ENCODE measurements at regions not wholly inside any gene's neighbourhood (a gene's known extent, or its start where the extent isn't known, plus 50 kb on each side); places are given as distances from the start of the nearest gene placed in this dataset.
"Not testable (repeated sequence)": the region's sequence is repeated elsewhere in the genome, so short reads cannot be mapped to it uniquely, and the experiment has no call there.

DNA sequence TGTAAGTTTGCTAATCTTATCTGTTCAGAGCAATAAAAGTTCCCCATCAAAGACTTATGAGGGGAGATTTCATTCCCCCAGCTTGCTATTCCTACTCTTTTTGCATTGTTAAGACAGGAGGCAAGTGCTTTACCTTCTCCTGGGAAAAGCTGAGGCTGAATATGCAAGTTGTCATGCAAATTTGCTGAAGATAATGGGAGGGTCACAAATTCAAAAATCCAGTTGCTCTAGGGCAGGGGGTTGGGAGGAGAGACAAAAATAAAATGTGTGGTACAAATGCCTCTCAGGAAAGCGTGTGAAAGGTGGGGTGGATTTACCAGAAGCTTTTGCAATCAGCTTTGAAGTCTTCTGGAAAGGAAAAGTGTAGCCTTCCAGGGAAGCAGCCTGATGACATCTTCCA, 290.4 kb downstream of the TUBA3C start:
- intact Hi-C loops (cut with DNase I); DNase-seq: not testable (repeated sequence)

DNA sequence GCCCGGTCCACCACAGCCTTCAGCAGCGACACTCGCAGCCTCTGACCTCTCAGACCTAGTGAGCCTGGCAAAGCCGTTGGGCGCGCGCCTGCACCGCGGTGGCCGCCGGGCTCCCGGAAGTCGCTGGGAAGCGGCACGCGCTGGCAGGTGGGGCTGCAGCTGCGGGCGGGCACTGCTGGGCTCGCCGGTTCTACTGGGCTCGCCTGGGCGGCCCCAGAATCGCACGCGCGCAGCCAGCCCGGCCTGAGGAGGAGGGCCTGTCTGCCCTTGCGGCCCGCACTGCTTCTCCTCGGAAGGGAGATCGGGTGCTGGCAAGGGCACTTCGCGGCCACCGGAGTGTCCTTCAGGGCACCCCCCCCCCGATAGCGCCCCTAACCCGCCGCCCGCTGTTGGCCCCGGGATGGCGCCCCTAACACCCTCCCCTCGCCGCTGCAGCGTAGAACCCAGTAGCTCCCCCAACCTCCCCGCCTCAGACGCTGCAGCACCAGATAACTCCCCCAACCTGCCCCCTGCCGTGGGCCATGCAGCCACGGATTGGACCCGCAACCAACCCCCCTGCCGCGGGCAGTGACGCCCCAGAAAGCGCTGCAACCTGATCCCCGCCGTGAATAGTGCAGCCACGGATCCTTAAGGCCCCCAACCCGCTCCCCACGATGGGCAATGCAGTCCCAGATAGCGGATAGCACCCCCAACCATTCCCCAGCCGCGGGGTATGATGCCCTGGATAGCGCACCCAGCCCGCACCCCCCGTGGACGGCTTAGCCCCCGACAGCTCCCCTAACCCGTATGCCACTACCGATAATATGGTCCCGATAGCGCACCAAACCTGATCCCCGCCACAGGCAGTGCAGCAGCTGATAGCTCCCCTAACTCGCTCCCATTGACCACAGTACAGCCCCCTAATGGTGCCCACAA, 306.5 kb downstream of the TUBA3C start:
- intact Hi-C loops (cut with DNase I); DNase-seq: not testable (repeated sequence)

- intact Hi-C loops (cut with DNase I); DNase-seq: not testable (repeated sequence)
Observed at GRCh38 chr13:18870557-18870956, 311.1 kb downstream of the TUBA3C start.

DNA sequence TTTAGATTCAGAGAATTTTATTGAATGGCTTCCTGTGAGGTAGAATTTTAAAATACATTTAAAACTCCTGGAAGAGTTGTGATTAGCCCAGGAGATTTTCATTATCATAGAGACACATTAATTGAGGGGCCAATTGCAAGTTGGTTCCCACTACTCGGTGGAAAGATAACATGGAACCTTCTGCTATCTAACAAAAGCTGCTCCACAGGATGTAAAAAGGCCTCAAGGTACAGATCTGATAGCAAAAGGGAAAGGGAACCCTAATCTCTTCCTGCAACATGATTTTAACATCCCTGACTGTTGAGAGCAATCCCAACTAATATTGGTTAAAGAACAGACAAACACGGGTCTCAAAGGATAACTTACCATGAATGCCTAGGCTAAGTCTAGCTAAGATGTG, 312.3 kb downstream of the TUBA3C start:
- intact Hi-C loops (cut with DNase I); DNase-seq: not testable (repeated sequence)

DNA sequence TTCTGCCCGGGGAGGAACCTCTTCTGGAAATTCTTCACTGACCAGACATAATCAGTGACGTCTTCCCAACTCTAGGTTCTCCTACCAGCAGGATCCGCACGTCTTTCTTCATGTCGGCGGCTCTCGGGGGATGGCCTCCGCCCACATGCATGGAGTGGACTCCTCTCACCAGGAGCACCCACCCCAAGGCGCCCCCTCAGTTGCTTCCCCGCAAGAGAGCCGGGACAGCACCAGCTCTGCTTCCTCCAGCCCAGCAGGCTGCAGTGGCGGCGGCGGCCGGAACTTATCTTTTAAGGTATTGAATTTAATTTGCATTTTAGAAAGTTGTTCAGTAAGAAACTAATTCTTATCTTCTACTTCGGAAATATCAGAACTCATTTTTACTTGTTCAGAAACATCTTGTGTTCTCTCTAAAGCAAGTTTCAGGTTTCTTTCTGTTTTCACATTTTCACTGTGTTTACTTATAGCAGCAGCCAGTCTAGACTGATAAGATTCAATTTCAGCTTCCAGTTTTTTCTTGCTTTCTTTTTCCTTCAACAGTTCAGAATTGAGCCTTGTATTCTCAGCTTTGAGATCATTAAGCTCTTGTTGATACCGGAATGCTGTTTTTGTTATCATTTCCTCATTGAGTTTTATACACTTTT, 343.5 kb downstream of the TUBA3C start:
- DNase-seq; intact Hi-C loops (cut with DNase I): not testable (repeated sequence)

DNA sequence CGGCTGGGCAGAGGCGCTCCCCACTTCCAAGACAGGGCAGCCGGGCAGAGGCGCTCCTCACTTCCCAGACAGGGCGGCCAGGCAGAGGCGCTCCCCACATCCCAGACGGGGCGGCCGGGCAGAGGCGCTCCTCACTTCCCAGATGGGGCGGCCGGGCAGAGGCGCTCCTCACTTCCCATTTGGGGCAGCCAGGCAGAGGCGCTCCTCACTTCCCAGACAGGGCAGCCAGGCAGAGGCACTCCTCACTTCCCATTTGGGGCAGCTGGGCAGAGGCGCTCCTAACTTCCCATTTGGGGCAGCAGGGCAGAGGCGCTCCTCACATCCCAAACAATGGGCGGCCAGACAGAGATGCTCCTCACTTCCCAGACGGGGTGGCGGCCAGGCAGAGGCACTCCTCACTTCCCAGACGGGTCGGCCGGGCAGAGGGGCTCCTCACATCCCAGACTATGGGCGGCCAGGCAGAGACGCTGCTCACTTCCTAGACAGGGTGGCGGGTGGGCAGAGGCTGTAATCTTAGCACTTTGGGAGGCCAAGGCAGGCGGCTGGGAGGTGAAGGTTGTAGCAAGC, 344.4 kb downstream of the TUBA3C start:
- intact Hi-C loops (cut with DNase I); DNase-seq: not testable (repeated sequence)

DNA sequence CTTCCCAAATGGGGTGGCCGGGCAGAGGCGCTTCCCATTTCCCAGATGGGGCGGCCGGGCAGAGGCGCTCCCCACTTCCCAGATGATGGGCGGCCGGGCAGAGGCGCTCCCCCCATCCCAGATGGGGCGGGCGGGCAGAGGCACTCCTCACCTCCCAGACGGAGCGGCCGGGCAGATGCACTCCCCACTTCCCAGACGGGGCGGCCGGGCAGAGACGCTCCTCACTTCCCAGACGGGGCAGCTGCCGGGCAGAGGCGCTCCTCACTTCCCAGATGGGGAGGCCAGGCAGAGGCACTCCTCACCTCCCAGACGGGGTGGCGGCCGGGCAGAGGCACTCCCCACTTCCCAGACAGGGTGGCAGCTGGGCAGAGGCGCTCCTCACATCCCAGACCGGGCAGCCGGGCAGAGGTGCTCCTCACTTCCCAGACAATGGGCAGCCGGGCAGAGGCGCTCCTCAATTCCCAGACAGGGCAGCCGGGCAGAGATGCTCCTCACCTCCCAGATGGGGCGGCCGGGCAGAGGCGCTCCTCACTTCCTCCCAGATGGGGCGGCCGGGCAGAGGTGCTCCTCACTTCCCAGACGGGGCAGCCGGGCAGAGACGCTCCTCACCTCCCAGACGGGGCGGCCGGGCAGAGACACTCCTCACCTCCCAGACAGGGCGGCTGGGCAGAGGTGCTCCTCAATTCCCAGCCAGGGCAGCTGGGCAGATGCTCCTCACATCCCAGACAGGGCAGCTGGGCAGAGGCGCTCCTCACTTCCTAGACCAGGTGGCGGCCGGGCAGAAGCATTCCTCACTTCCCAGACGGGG, 345.0 kb downstream of the TUBA3C start:
- DNase-seq; intact Hi-C loops (cut with DNase I): not testable (repeated sequence)

DNA sequence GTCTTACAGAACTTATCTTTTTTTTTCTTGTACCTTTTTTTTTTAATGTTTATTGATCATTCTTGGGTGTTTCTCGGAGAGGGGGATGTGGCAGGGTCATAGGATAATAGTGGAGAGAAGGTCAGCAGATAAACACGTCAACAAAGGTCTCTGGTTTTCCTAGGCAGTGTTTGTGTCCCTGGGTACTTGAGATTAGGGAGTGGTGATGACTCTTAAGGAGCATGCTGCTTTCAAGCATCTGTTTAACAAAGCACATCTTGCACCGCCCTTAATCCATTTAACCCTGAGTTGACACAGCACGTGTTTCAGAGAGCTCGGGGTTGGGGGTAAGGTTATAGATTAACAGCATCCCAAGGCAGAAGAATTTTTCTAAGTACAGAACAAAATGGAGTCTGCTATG, 345.9 kb downstream of the TUBA3C start:
- intact Hi-C loops (cut with DNase I); DNase-seq: not testable (repeated sequence)

GRCh38 chr13:18824678-18825077, 356.9 kb downstream of the TUBA3C start:
- intact Hi-C loops (cut with DNase I); DNase-seq: not testable (repeated sequence)

DNA sequence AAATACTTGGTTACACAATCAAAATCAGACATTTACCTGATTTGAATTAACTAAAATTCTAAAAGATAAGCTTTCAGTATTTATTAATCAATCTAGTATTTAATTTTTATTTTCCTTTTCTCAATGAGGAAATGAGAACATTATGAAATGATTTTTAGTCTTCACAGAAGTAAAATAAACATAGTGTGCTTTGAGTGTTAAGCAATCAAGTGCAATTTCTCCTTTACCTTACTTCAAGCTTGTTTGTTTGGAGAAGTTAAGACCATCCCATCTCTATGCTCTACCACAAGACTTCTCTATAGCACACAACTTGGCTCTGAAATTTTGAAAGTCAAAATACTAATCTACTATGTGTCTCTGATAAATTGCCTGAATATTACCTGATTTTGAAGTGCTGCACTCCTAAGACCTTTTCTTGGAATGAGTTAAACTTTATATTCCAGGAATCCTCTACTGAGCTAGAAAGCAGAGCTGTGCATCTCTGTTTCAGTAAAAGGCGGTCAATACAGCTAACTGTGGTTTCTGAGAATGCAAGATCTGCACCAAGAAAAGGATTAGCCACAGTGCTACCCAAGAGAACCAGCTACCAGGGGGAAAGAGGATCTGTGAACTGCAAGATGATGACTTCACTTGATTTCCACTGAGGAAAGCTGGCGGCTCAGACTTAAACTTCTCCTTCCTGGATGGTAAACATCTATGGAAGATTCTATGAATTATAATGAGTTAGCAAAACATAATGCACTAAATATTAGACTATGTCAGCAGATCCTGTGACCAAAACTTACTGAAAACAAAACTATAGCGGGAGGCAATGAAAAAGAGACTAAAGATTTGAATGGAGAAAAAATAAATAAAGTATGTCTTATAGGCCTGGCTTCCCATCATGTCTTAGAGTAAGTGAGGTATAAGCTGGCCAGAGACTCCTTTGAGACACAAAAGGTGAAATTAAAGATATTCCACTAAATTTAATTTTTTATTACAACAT, 358.7 kb downstream of the TUBA3C start:
- intact Hi-C loops (cut with DNase I); DNase-seq: not testable (repeated sequence)

- DNase-seq: peak in 1 of 42 donors; percentile 2
- intact Hi-C loops (cut with DNase I): not testable (repeated sequence)
Observed at GRCh38 chr13:18773988-18774387, 407.6 kb downstream of the TUBA3C start.

- DNase-seq; intact Hi-C loops (cut with DNase I): not testable (repeated sequence)
Observed at GRCh38 chr13:18741696-18742095, 439.9 kb downstream of the TUBA3C start.

DNA sequence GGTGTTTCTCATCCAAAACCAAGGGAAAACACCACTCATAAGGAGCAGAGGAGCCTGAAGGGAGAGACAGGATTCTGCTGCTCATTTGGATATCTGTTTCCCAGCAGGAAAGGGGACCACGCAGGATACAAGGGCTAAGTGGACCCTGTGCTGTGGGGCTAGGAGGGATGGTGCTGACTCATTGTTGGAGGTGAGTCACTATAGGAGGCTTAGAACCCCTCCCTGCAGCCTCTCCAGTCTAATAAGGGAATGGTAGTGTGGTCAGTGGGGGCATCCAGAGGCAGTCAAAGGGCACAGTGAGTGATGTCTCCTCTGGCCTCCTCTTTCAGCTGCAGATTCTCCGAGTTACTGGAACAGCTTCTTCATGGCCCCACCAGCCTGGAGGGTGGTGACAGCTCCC, 442.3 kb downstream of the TUBA3C start:
- no peak for DNase-seq
- intact Hi-C loops (cut with DNase I): no loop called here

DNA sequence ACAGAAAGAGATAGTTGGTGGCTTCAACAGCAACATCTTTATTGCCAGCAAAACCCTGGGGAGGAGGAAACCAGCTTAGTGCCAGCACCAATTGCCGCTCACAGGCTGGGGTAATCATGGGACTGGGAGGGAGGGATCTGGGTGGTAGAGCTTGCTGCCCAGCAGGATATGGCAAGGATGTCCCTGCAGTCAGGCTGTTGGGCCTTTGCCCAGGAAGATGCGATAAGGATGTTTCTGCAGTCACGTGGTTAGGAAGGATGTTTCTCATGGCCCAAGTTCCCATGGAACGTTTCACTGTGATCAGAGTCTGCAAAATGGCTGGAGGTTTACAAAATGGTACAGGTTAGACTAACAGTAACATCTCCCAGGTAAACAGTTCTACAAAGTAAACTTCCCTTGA, 443.5 kb downstream of the TUBA3C start:
- DNase-seq; intact Hi-C loops (cut with DNase I): not testable (repeated sequence)

DNA sequence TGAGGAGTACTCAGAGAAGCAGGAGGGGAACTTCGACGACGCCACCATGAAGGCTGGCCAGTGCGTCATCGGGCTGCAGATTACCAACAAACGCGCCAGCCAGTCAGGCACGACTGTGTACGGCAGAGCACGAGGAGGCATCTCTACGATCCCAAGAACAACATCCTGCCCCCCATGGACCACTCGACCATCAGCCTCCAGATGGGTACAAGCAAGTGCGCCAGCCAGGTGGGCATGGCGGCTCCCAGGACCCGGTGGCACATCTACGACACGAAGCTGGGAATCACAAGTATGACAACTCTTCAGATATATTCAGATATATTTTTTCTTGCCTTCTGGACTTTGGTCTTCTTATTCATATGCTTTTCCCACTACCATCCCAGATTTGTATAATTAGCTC, 454.5 kb downstream of the TUBA3C start:
- DNase-seq; intact Hi-C loops (cut with DNase I): not testable (repeated sequence)

DNA sequence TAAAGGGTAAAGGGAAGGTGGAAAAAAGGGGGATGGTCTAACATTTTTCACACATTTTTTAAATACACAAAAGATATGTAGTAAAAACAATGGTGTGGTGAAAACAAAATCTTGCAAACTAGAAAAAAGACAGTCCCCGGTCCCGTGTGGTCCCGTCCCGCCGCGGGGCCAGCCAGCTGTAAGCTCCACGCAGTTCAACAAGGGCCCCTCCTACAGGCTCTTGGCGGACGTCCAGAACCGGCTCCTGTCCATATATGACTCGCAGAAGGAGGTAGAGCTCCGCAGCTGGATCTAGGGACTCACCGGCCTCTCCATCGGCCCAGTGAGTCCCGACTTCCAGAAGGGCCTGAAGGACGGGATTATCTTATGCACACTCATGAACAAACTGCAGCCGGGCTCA, 455.1 kb downstream of the TUBA3C start:
- intact Hi-C loops (cut with DNase I); DNase-seq: not testable (repeated sequence)

DNA sequence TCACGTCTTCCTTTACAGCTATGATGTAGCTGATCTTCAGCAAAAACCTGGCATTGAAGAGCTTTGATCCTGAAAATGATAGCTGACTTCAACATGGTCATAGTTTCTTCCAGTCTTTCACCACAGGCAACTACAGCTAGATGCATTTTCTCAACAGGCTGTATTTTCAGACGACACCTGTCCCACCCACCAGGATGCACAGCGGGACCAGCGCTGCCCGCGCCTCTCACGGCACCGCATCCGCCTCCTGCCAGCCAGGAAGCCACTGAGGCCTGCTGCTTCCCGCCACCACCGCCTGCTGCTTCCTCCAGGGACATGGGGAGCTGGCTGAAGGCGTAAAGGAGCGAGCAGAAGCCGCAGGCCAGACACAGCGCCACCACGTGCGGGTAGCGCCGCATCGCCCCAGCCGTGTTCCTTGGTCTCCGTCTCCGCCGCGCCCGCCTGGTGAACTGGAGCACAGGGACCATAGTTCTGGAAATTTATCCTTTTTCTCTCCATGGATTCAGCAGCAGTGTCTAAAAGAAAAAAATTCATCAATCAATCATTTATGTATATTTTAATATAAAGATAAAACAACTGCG, 456.3 kb downstream of the TUBA3C start:
- DNase-seq; intact Hi-C loops (cut with DNase I): not testable (repeated sequence)

- no peak for DNase-seq
- intact Hi-C loops (cut with DNase I): no loop called here
Observed at GRCh38 chr13:18714889-18715288, 466.7 kb downstream of the TUBA3C start.
